Ramos (cell line): ENCODE measurements at regions not wholly inside any gene's neighbourhood (a gene's known extent, or its start where the extent isn't known, plus 50 kb on each side); places are given as distances from the start of the nearest gene placed in this dataset.
"Not testable (repeated sequence)": the region's sequence is repeated elsewhere in the genome, so short reads cannot be mapped to it uniquely, and the experiment has no call there.

Source experiments
- in situ Hi-C: fragments of 300-500 bp; cut with MboI; formaldehyde crosslinking; loops from one replicate; pipeline ENCODE4 v1.14.3; 2022; ENCODE audit warnings: low sequenced_read_pairs; ENCODE audit not compliant: unreplicated experiment

DNA sequence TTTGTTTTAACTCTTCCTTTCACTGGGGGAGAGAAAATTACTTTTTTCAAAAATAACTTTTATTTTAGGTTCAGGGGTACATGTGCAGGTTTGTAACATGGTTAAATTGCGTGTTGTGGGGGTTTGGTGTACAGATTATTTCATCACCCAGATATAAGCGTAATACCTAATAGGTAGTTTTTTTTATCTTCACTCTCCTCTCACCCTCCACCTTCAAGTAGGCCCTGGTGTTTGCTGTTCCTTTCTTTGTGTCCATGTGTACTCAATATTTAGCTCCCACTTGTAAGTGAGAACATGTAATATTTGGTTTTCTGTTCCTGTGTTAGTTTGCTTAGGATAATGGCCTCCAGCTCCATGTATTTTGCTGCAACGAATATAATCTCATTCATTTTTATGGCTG lies 389.5 kb upstream of the PCSK5 start:
- in situ Hi-C loops = not testable (repeated sequence)

DNA sequence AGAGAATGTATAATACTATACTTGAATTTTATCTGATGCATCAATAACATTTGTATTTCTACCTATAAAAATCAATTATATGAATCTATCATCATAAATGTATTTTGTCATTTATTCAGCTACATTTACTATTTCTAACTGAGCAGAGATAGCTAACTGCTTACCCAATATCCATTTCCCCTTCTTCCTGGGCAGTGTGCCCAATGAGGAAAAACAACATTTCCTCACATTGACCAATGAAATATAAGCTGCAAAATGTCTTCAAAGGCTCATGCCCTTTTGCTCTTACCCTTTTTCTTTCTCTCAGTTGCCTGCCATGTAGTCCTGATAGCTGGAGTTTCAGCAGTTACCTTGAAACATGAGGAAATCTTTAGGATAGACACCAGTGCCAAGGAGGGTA lies 385.8 kb upstream of the PCSK5 start:
- in situ Hi-C loops = no loop called here

DNA sequence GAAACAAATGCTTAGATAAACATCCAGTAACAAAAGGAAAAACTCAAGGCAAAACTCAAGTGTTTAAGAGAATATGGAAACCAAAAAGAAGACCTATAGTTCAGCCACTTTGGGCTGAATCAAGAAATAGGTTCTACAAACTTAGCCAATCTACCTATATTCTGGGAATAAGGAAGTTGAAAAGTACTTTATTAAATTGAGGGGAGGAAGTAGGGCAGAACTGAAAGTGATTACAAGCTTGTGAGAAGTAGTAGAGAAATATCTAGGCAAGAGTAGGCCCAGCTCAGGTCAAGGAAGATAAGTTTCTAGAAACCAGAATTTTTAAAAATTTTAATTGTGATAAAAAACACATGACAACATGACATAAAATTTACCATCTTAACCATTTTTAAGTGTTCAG lies 384.8 kb upstream of the PCSK5 start:
- in situ Hi-C loops = no loop called here

DNA sequence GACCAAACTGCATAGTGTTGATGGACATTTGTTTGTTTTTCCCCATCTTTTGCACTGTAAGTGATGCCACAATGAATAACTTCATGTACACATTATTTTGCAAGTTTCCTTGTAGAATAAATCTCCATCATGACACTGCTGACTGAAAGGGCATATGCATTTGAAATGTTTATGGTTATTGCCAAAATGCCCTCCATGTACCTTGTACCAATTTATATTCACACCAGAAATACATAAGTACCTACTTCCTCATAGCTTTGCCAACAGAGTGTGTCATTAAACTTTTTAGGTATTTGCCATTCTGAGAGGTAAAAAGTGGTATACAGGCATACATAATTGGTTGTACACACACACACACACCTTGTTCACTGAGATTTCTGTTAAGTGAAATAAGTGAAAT lies 361.0 kb upstream of the PCSK5 start:
- in situ Hi-C loops = no loop called here

GRCh38 chr9:75531588-75531987 lies 358.9 kb upstream of the PCSK5 start:
- in situ Hi-C loops = no loop called here

DNA sequence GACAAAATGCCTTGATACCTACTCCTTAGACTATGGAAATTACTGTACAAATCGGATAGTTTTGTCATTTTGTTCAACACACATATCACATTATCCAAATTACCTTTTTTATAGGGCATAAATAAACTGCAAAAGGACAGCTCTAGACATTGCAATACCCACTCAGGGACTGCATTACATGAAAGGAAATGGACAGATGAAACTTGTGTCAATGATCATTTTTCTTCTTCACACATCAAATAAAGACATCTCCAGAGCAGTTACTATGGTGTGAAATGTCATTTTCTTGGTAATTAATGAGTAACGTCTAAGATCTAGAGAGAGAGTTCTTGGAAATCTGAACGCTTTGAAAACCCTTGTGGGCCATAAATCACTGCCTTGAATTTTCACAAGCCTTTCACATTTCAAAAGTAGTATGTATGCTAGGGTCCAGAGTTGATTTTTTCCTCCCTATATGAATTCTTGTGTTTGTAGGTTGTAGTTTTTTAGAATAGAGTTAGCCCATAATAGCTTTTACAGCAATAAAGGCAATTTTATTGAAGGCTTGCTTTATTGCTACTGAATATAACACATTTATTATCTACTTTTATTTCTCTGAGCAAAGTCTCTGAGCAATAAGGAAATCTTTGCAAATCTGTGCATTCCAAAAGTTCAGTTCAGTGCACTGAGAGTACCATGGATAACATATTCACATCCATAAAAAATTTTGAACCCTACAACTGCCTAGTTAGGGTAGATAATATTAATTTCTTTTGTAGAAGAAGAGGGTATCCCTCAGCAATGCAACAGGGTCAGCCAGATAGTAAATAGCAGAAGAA lies 358.0 kb upstream of the PCSK5 start:
- in situ Hi-C loops = no loop called here

GRCh38 chr9:75539523-75539922 lies 350.9 kb upstream of the PCSK5 start:
- in situ Hi-C loops = no loop called here

DNA sequence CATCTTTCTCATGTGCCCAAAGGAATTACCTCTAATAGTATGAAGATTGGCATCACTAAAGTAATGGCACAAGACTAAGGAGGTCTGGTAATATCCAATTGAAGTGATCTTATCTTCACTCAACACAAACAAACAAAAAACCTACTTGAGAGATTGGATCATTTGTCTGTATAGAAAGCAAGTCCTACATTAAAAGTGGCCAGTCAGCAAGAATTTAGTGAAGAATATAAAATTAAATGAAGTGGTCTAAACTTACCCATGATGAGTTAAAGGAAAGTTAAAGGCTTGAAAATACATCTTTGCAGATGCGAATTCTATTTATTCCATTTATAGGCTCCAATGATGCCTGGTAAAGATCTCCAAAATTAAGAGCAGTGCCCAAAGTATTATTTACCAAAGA lies 350.3 kb upstream of the PCSK5 start:
- in situ Hi-C loops = no loop called here

GRCh38 chr9:75541734-75542133 lies 348.7 kb upstream of the PCSK5 start:
- in situ Hi-C loops = no loop called here

GRCh38 chr9:75544815-75545214 lies 345.7 kb upstream of the PCSK5 start:
- in situ Hi-C loops = no loop called here

DNA sequence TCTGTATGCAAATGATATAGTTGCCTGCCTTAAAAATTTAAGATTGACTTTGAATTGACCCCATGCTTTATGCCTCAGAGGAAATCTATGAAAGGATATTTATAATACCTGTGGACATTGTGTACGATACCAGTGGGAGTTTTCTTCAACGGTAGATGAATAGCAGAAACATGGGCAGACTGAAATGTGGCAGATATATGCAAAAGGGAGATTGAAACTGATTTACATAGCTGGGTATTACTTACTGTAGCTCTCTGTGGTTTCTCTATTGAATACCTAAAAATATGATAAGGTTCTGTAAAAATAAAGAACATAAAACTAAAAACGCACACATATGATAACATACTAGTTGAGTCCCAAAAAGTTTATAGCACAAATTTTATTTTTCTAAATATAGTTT lies 345.2 kb upstream of the PCSK5 start:
- in situ Hi-C loops = no loop called here

- in situ Hi-C loops = no loop called here
Observed at GRCh38 chr9:75548871-75549270, 341.6 kb upstream of the PCSK5 start.

DNA sequence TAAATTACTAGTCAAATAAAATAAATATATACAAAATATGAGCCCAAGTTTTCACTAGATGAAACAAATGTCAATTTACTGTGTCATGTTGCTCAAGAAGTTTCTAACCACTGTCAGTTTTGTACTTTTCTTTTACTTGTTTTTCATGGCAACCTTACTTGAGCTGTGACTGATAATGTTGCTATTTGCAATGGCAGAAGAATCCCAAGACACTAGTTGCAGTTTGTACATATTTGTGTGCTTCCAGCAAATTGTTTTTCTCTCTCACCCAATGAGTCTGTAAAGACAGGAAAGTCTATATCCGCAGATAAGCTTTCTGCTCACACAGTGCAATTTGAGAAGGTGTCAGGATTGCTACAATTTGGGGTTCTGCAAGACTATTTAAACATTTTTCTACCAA lies 338.6 kb upstream of the PCSK5 start:
- in situ Hi-C loops = no loop called here

DNA sequence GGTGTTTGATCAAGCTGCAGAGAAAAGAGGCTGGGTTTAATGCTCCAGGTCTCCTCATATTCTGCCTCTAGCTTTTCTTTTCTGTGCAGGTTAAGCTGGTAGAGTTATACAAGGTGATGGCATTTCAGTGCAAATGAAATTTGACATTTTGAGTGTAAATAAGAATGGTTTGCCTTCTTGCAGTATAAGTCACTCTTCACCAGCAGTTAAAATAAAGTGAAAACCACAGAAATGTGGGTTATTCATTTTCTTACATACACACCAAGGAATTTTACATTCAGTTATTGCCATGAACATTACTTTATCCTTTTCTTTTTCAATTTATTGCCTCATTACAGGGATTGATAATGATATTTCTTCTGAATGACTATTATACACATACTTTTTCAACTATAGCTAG lies 337.5 kb upstream of the PCSK5 start:
- in situ Hi-C loops = no loop called here

GRCh38 chr9:75566813-75567212 lies 323.7 kb upstream of the PCSK5 start:
- in situ Hi-C loops = not testable (repeated sequence)

- in situ Hi-C loops = no loop called here
Observed at GRCh38 chr9:75570538-75570937, 319.9 kb upstream of the PCSK5 start.

DNA sequence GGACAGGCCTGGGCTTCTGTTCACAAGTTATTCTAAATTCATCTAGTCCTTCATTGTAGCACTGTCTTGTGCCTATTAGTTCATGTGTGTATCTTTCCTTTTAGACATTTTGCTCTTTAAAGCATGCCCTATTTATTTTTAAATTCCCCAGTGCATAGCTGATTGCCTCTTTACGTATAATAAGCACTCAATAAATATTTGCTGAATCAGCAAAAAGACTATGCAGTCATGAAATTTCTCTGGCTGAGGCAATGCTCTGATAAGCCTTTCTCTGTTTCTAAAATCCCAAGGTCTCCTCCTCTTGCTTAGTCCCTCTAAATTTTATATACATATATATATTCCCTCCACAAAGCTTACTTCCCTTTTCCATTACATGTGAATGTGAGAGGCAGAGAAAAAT lies 315.9 kb upstream of the PCSK5 start:
- in situ Hi-C loops = no loop called here

GRCh38 chr9:75582870-75583269 lies 307.6 kb upstream of the PCSK5 start:
- in situ Hi-C loops = no loop called here

DNA sequence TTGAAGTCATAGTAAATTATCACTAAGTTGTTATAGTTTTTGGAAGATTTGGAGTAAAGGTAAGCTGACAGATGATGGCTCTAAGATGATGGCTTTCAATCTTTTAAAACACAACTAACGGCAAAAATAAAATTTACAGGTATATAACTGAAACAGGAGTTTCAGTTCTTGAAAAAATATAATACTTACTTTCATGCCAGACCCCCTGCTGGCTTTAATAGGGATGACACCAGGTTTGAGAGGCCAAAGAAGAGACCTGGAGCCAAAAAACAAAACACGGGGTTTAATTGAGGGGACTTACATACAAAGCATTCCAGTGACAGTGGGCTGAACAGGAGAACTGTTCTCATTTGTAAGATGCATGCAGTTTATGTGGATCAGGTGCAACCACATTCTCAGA lies 301.7 kb upstream of the PCSK5 start:
- in situ Hi-C loops = no loop called here

GRCh38 chr9:75589497-75589896 lies 301.0 kb upstream of the PCSK5 start:
- in situ Hi-C loops = no loop called here

DNA sequence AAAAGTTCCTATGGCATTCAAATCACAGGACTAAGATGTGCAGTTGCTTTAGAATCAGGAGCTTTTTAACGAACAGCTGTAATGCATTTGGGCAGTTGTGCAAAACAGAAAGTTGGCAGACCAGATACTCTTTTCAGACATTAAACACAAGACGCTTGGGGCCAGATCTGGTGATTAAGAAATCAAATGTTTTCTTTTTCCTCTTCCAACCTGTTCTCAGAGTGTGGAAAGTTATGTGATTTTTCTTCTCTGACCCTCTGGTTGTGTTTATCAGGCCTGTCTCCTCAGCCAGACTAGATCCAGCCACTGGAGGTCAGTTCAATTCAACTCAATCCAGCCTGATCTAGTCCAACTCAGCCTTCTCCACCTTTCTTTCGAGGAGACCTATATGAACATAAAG lies 298.5 kb upstream of the PCSK5 start:
- in situ Hi-C loops = no loop called here

GRCh38 chr9:75592586-75592985 lies 297.9 kb upstream of the PCSK5 start:
- in situ Hi-C loops = no loop called here
